ENCODE measurements at regions not wholly inside any gene's neighbourhood (a gene's known extent, or its start where the extent isn't known, plus 50 kb on each side); places are given as distances from the start of the nearest gene placed in this dataset.

- no peaks in the 10 kb centered on the region for H3K27me3 Mint-ChIP-seq (ENCODE audit: unreplicated experiment)
- no peak for TF ChIP-seq CTCF (IDR thresholded peaks at IDR 0.05; ENCODE audit: unreplicated experiment)
- peaks cover 2% of the 10 kb centered on the region for H3K4me1 Mint-ChIP-seq (ENCODE audit: unreplicated experiment)
- no peaks in the 10 kb centered on the region for H3K9me3 Mint-ChIP-seq (ENCODE audit: unreplicated experiment)
- DNase-seq (ENCODE audit: low spot score) = no peak
- H3K4me3 Mint-ChIP-seq (ENCODE audit: unreplicated experiment) = no peak overlapping the region
- no peak overlapping the region for H3K27ac Mint-ChIP-seq (ENCODE audit: unreplicated experiment)
- H3K36me3 Mint-ChIP-seq (ENCODE audit: low read depth, unreplicated experiment) = no peaks in the 10 kb centered on the region
These were observed 95.2 kb downstream of the KBTBD8 start for GRCh38 chr3:67093305-67093704.

GRCh38 chr3:67094167-67094566 lies 96.1 kb downstream of the KBTBD8 start:
- peaks cover 2% of the 10 kb centered on the region for H3K4me1 Mint-ChIP-seq (ENCODE audit: unreplicated experiment)
- TF ChIP-seq CTCF (IDR thresholded peaks at IDR 0.05; ENCODE audit: unreplicated experiment) = no peak
- no peaks in the 10 kb centered on the region for H3K36me3 Mint-ChIP-seq (ENCODE audit: low read depth, unreplicated experiment)
- no peaks in the 10 kb centered on the region for H3K9me3 Mint-ChIP-seq (ENCODE audit: unreplicated experiment)
- no peak for DNase-seq (ENCODE audit: low spot score)
- H3K4me3 Mint-ChIP-seq (ENCODE audit: unreplicated experiment) = no peak overlapping the region
- no peak overlapping the region for H3K27ac Mint-ChIP-seq (ENCODE audit: unreplicated experiment)
- no peaks in the 10 kb centered on the region for H3K27me3 Mint-ChIP-seq (ENCODE audit: unreplicated experiment)

- Mint-ChIP-seq H3K27ac (ENCODE audit: unreplicated experiment) (no peak overlapping the region), H3K4me1 (ENCODE audit: unreplicated experiment) (peaks cover 2% of the 10 kb centered on the region), H3K36me3 (ENCODE audit: low read depth, unreplicated experiment) (no peaks in the 10 kb centered on the region), H3K4me3 (ENCODE audit: unreplicated experiment) (no peak overlapping the region), H3K9me3 (ENCODE audit: unreplicated experiment) (no peaks in the 10 kb centered on the region), H3K27me3 (ENCODE audit: unreplicated experiment) (no peaks in the 10 kb centered on the region)
- no peak for DNase-seq (ENCODE audit: low spot score)
- no peak for TF ChIP-seq CTCF (IDR thresholded peaks at IDR 0.05; ENCODE audit: unreplicated experiment)
These were observed 96.7 kb downstream of the KBTBD8 start for GRCh38 chr3:67094774-67095173.

- Mint-ChIP-seq H3K4me1 (ENCODE audit: unreplicated experiment) (no peaks in the 10 kb centered on the region), H3K27me3 (ENCODE audit: unreplicated experiment) (no peaks in the 10 kb centered on the region), H3K36me3 (ENCODE audit: low read depth, unreplicated experiment) (no peaks in the 10 kb centered on the region), H3K27ac (ENCODE audit: unreplicated experiment) (no peak overlapping the region), H3K9me3 (ENCODE audit: unreplicated experiment) (no peaks in the 10 kb centered on the region), H3K4me3 (ENCODE audit: unreplicated experiment) (no peak overlapping the region)
- DNase-seq (ENCODE audit: low spot score) = no peak
- no peak for TF ChIP-seq CTCF (IDR thresholded peaks at IDR 0.05; ENCODE audit: unreplicated experiment)
These were observed 106.3 kb downstream of the KBTBD8 start for GRCh38 chr3:67104388-67104787.

GRCh38 chr3:67106874-67107273 lies 108.8 kb downstream of the KBTBD8 start:
- Mint-ChIP-seq H3K9me3 (ENCODE audit: unreplicated experiment) (no peaks in the 10 kb centered on the region), H3K27ac (ENCODE audit: unreplicated experiment) (no peak overlapping the region), H3K4me1 (ENCODE audit: unreplicated experiment) (no peaks in the 10 kb centered on the region), H3K36me3 (ENCODE audit: low read depth, unreplicated experiment) (no peaks in the 10 kb centered on the region), H3K4me3 (ENCODE audit: unreplicated experiment) (no peak overlapping the region), H3K27me3 (ENCODE audit: unreplicated experiment) (no peaks in the 10 kb centered on the region)
- no peak for DNase-seq (ENCODE audit: low spot score)
- TF ChIP-seq CTCF (IDR thresholded peaks at IDR 0.05; ENCODE audit: unreplicated experiment) = no peak

All from endothelial cell (in vitro differentiated cells).